ENCODE measurements at regions not wholly inside any gene's neighbourhood (a gene's known extent, or its start where the extent isn't known, plus 50 kb on each side); places are given as distances from the start of the nearest gene placed in this dataset.

DNA sequence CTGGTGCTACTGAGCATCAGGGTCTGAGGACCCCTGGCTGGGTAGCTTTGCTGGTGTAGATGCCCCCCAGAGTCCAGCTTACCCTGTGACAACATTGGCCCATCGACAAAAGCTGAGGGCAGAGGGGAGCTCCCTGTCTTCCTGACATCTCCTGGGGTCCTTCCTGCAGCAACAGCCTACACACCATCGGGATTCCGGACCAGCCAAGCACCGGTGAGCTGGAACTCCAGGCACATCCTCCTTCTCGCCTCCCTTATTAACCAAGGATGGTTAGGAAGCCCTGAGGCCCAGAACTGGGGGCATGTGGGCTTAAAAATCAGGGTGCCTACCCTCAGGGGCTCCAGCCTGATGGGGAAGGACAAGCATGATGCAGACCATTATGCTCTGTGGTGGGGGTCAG lies 658.0 kb downstream of the PTPRU start:
- intact Hi-C loops (cut with micrococcal nuclease): no loop called here

DNA sequence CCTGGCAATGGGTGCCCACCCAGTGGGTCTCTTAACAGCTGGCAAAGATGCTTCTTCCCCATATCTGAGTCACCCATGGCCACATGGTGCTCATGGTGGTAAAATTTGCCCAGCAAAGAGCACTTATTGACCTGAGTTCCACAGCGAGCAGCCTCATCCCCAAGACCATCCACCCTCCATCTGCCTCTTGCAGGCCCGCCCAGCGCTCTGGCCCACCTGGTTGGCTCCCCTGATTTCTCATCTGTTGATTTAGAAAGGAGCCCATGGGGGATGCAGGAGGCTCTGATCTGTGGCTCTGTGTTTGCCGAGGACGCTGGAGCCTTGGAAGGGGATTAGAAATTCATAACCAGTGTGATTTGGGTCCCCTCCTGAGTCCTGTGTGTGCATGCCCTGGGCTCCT lies 657.5 kb downstream of the PTPRU start:
- intact Hi-C loops (cut with micrococcal nuclease): no loop called here

DNA sequence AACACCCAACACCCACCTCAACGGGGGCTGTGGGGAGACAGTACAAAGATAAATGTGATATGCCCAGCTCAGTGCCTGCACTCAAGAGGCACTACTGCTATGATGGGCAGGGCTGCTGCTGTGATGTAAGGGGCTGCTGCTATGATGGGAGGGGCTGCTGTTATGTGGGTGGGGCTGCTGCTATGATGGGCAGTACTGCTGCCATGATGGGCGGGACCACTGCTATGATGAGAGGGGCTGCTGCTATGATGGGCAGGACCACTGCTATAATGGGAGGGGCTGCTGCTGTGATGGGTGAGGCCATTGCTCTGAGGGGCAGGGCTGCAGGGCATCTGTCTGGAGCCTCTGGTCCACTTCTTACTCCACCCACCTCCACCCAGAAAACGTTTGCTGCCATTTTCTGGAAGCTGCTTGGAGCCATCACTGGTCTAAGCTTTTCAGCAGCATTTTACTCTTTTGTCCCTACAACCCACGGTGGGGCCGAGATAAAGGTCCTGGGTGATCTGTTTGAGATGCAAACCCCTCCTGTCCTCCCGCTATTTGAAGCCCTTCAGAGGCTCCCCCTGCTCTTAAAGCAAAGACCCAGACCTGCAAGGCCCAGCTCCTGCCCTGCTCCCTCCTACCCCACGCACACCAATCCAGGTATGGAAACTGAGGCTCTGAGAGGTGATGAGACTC lies 656.9 kb downstream of the PTPRU start:
- intact Hi-C loops (cut with micrococcal nuclease): no loop called here

GRCh38 chr1:29892247-29892646 lies 655.9 kb downstream of the PTPRU start:
- intact Hi-C loops (cut with micrococcal nuclease): no loop called here

GRCh38 chr1:29890201-29890959 lies 654.1 kb downstream of the PTPRU start:
- intact Hi-C loops (cut with micrococcal nuclease): no loop called here

- intact Hi-C loops (cut with micrococcal nuclease): no loop called here
Observed at GRCh38 chr1:29889776-29890175, 653.5 kb downstream of the PTPRU start.

DNA sequence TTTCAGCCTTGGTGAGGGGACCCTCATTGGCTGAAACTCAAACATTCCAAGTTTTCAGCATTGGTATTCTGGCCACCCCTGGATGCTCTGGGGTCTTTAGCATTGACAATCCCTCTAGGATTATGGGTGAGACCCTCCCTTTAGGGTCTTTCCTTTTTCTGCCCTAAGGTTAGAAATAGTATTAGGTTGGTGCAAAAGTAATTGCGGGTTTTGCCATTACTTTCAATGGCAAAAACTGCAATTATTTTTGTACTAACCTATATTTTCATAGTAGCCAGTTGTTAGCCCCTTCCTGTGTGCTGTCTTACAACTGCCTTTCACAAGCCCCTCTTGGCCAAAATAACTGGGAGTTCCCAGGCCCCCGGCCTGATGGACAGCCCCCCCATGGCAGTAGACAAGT lies 648.4 kb downstream of the PTPRU start:
- intact Hi-C loops (cut with micrococcal nuclease): no loop called here

DNA sequence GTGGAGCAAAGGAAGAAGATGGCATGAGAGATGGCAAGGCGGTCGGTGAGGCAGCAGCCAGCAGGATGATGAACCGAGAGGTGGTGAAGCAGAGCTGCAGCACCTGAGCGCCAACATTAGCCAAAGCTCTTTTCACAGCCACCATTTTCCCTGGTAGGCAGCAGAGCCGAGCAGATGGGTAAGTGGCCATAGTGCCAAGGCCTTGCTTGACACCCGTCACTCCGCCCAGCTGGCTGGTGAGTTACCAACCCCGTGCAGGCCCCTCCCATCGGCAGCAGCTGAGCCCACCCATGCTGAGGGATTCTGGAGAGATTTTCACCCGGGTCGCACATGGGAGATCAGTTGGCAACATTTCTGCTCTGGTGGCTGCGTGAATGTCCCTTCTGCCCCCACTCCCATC lies 647.7 kb downstream of the PTPRU start:
- intact Hi-C loops (cut with micrococcal nuclease): no loop called here

DNA sequence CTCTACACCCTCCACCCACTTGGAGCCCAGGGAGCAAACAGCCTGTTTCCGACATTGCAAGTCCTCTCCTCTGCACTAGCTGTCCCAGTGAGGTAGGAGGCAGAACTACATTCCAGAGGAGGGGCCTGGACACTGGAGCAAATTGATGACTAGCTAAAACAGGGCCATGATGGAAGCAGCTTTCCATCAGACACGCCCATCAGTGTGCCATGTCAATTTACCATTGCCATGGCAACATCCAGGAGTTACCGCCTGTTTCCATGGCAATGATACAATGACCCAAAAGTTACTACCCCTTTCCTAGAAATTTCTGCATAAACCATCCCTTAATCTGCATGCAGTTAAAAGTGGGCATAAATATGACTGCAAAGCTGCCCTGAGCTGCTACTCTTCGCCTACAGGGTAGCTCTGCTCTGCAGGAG lies 647.1 kb downstream of the PTPRU start:
- intact Hi-C loops (cut with micrococcal nuclease): no loop called here

DNA sequence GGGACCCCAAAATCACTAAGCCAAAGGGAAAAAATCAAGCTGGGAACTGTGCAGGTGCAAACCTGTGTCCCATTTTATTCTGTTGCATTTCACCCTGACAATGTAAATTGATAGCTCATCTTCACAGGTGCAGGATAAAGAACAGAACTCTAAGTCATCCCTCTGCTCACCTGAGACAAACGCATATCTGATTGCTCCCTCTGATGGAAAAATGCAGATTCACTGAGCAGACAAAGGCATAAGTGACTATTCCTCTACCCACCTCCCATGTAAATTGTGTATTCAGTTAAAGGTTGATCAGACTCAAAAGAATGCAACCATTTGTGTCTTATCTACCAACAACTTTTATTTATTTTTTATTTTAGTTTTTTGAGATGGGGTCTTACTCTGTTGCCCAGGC lies 644.2 kb downstream of the PTPRU start:
- intact Hi-C loops (cut with micrococcal nuclease): no loop called here

GRCh38 chr1:29879217-29879616 lies 642.9 kb downstream of the PTPRU start:
- intact Hi-C loops (cut with micrococcal nuclease): no loop called here

GRCh38 chr1:29878501-29878900 lies 642.2 kb downstream of the PTPRU start:
- intact Hi-C loops (cut with micrococcal nuclease): no loop called here

DNA sequence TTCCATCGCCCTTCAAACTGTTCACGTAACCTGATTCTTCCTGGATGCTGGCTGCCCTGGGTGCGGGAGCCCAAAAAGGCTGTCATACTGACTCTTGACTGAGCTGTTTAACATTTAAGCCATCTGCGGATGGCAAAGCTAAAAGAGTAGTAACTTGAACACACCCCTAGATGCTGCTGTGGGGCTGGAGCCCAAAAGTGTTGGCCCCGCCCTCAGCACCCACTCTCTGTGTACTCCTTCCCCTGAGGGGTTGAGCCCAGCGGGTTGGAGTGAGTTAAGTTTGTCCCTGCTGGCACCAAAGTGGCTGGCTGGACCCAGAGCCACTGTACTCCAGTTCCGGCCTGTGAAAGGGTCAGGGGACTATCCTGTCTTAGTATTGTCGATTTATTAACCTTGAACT lies 640.6 kb downstream of the PTPRU start:
- intact Hi-C loops (cut with micrococcal nuclease): no loop called here

DNA sequence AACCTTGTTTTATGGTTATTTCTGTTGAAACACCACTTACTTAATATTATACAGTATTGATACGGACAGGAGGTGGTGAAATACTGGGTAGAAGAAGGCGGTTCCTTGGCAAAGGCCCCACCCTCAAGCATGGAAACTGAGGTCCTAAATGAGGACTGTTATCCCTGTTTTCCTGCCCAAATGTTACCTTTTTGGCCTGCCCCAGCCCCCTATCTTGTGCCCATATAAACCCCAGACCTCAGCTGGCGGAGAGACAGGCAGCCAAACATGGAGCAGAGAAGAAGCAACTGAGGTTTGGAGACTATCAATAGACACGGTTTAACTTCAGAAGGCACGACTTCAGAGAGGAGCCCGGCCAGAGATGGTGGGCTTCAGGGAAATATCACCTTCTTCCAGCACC lies 640.1 kb downstream of the PTPRU start:
- intact Hi-C loops (cut with micrococcal nuclease): no loop called here

- intact Hi-C loops (cut with micrococcal nuclease): no loop called here
Observed at GRCh38 chr1:29875557-29876028, 639.3 kb downstream of the PTPRU start.

DNA sequence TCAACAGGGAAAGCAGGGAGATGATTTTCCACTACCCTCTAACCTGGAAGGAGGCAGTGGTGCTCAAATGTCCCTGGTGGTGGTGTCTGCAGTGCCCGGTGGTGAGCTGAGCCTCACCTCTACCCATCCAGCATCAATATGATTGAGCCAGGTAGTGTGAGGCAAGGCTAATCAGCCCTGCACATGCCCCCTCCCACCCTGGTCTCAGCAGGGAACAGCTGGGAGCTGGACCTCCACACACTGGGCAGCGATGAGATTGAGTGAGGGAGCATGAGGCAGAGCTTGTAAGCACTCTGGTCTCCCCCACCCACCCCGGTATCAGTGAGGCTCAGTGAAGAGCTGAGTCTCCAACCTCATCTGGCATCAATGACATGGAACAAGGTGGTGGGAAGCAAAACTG lies 634.3 kb downstream of the PTPRU start:
- intact Hi-C loops (cut with micrococcal nuclease): no loop called here

- intact Hi-C loops (cut with micrococcal nuclease): no loop called here
Observed at GRCh38 chr1:29869802-29870201, 633.5 kb downstream of the PTPRU start.

- intact Hi-C loops (cut with micrococcal nuclease): no loop called here
Observed at GRCh38 chr1:29868944-29869343, 632.6 kb downstream of the PTPRU start.

DNA sequence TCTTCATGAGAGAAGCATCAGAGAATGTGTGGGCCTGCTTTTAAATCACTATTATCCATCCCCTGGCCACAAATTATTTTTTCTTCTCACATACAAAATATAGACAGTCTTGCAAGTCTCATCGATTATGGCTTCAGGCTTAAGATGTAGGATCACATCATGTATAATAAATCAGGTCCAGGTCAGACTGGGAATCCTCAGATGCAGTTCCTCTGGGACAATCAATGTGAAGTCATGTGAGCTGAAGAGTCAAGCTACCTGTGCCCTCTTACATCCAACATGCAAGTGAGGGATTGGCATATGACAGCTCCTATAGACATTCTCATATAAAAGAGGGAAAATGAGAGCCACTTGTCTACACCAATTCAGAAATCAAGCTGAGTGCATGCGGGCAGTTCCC lies 631.8 kb downstream of the PTPRU start:
- intact Hi-C loops (cut with micrococcal nuclease): no loop called here

DNA sequence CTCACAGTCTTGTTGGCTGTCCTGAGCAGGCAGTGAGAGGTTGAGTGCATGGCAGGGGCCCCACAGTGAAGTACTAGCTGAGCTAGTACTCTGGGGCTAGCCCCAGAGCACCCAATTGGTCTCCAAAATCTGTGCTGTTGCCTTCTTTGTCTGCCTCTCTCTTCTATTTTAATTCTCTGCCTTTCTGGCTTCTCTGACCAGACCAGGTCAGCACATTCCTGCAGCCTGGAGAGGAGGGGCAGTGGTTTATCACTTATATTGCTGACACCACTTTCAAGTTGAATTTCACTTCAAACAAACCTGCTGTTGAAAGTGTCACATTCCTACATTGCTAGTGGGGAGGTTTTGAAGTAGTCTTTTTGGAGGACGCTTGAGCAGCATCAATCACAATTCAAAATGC lies 628.7 kb downstream of the PTPRU start:
- intact Hi-C loops (cut with micrococcal nuclease): no loop called here

DNA sequence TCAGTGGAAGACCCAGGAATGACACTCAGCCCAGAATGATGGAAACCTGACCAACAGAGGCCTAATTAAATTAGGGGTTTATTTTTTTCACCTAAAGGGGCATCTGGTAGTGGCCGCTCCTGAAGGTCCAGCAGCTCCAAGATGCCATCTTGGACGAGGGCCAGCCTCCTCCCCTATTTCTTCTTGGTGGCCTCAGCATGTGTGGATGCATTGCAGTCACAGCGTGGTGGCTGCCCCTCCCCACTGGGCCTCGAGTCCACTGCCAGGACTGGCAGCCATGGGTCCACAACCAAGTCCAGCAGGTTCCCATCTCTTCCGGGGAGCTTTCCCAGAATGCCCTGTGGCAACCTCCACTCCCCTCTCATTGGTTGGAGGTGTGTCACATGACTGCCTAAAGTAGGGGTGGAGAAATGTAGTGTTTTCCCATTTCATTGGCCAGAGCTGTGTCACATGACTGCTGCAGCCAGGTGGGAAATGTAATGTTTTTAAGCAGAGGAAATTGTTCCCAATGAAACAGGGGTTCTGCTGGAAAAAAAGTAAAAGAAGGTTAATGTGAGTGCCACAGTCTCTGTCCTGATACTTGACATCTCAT lies 628.2 kb downstream of the PTPRU start:
- intact Hi-C loops (cut with micrococcal nuclease): no loop called here

DNA sequence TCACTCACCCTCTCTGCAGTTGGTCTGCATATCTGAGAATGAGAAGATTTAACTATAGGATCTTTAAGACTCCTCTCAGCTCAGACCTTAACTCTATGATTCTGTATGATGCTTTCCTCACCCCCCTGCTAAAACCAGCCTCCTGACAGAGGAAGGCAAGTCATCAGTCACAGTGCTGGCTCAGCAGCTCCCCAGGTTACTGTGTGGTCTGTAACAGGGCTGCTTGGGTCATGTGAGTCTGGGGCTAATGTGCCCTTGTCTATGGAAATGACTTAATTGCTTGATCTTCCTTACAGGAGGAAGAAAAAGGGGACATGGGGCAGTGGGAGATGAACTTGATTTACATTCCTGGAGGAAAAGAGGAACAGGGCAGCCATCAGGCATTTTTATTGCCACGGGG lies 625.6 kb downstream of the PTPRU start:
- intact Hi-C loops (cut with micrococcal nuclease): no loop called here

DNA sequence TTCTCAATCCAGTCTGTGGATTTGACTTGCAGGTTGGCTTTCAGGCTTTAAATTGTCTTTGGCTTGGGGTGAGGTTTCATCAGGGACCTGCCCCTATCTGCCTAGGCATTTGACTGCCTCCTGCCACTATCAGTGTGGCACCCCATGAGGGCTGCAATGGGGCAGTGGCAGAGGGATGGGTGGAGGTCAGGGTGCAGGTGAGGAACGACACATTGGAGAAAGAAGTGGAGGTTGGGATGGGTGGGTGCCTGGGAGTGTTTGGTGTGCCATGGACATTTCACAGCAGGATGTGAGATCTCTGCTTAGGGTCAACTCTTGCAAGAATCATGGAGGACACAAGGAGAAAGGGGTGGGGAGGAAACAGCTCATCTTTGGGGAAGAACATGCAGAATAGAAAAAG lies 625.1 kb downstream of the PTPRU start:
- intact Hi-C loops (cut with micrococcal nuclease): no loop called here

All from T-helper 2 cell treated with Interferon-gamma antibody and Interleukin-4, amounts not matched to agents 100 ng/mL and 5 ng/mL, for 36 hours (primary cell).